ENCODE measurements at regions not wholly inside any gene's neighbourhood (a gene's known extent, or its start where the extent isn't known, plus 50 kb on each side); places are given as distances from the start of the nearest gene placed in this dataset.

DNA sequence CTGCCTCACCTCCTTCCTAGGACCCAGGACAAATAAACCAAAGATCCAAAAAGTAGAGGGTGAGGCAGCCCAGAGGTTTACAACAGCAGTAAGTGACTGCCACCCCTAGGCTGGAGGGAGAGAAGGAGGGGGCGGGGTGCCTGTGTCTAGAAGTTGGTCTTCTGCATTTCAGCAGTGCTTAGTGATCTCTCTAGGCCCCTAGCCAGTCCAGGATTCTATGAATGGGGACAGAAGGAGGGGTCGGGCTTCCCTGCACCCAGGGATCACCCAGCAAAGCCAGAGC is 62.8 kb upstream of the KDM7A start:
- Histone ChIP-seq H3K4me1 (ENCODE audit: control insufficient read depth, insufficient read depth, low read length) (no peaks in the 10 kb centered on the region), H3K9me3 (ENCODE audit: control insufficient read depth, insufficient read depth, low read length) (no peaks in the 10 kb centered on the region), H3K4me3 (ENCODE audit: low read depth, low read length) (no peak overlapping the region), H3K27me3 (ENCODE audit: control insufficient read depth, insufficient read depth, low read length) (no peaks in the 10 kb centered on the region), H3K36me3 (ENCODE audit: control insufficient read depth, insufficient read depth, low read length) (no peaks in the 10 kb centered on the region), H3K9ac (ENCODE audit: low read depth, low read length) (no peak overlapping the region), H3K27ac (ENCODE audit: low read depth, low read length) (no peak overlapping the region)

DNA sequence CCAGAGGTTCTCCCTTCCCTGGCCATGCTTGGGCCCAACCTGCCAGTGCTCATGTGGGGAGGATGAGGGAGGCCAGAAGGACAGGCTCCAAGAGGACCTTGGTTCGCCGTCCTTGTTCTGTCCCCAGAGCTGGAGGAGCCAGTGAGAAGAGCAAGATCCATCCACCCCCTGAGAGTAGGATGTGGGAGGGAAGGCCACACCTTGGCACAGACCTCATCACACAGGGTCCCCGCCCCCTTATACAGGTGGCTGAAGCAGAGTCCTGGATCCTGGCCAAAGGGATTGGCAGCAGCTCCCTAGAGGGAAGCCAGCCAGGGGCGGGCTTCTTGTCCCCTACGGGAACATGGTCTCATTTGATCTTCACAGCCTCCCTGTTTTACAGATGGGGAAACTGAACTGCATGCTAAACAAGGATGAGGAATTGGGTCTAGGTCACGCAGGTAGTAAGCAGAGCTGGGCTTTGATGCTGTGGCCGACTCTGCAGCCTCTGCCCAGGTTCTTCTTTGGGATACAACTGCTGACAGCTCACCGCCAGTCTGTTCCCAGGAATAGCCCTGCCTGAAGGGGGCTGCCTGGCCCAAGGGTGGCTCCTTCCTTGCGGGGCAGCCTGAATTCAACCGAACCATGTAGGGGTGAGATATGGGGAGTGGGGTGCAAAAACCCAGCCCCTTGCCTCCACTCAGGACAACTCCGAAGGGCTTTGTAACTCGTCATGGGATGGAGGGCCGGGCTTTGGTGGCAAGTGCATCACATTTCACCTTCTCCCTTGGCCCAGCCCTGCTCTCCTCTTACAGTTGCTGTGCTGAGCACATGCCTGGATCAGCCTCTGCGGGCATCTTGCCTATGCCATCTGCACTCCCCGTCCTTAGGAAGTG is 62.2 kb upstream of the KDM7A start:
- Histone ChIP-seq H3K9ac (ENCODE audit: low read depth, low read length) (no peak overlapping the region), H3K27me3 (ENCODE audit: control insufficient read depth, insufficient read depth, low read length) (no peaks in the 10 kb centered on the region), H3K36me3 (ENCODE audit: control insufficient read depth, insufficient read depth, low read length) (no peaks in the 10 kb centered on the region), H3K4me1 (ENCODE audit: control insufficient read depth, insufficient read depth, low read length) (no peaks in the 10 kb centered on the region), H3K4me3 (ENCODE audit: low read depth, low read length) (no peak overlapping the region), H3K27ac (ENCODE audit: low read depth, low read length) (no peak overlapping the region), H3K9me3 (ENCODE audit: control insufficient read depth, insufficient read depth, low read length) (no peaks in the 10 kb centered on the region)

DNA sequence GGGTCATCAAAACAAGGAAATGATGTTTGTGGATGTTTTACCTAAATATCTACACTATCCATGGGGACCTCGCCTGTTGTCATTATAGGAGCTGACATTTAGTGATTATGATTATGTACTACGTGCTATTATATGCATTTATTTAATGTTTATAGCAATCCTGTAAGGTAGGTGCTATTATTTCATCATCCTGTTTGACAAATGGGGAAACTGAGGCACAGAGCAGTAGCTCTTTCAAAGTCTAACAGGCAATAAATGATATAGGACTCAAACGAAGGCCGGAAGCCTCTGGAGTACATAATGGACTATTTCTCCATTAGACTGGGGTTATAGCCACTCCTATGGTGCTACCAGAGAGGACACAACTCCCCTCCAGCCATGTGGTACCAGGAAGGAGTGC is 60.6 kb upstream of the KDM7A start:
- peaks cover 2% of the 10 kb centered on the region; the same call in 1 of the 2 replicates for H3K27me3 ChIP-seq (ENCODE audit: control insufficient read depth, insufficient read depth, low read length)
- H3K36me3 ChIP-seq (ENCODE audit: control insufficient read depth, insufficient read depth, low read length), result no peaks in the 10 kb centered on the region
- no peak overlapping the region for H3K27ac ChIP-seq (ENCODE audit: low read depth, low read length)
- H3K9ac ChIP-seq (ENCODE audit: low read depth, low read length), result no peak overlapping the region
- no peaks in the 10 kb centered on the region for H3K9me3 ChIP-seq (ENCODE audit: control insufficient read depth, insufficient read depth, low read length)
- H3K4me3 ChIP-seq (ENCODE audit: low read depth, low read length), result no peak overlapping the region
- no peaks in the 10 kb centered on the region for H3K4me1 ChIP-seq (ENCODE audit: control insufficient read depth, insufficient read depth, low read length)

DNA sequence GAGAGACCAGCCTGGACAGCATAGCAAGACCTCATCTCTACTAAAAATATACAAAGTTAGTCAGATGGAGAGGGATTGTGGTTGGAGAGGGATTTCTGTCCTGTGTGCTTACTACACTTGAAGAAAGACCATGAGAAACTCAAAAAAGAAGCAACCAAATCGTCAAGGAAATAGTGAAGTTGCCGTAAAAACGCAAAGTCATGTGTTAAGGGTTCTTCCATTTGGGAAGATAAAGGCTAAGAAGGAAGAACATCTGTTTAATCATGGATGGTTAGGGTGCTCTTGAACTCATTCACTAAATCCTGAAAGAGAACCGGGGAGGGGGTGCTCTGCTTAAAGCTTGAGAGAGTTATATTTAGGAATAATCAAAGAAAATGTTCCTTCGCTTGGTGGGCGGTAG is 59.8 kb upstream of the KDM7A start:
- H3K9ac ChIP-seq (ENCODE audit: low read depth, low read length), result no peak overlapping the region
- H3K4me3 ChIP-seq (ENCODE audit: low read depth, low read length), result no peak overlapping the region
- no peak overlapping the region for H3K27ac ChIP-seq (ENCODE audit: low read depth, low read length)
- H3K9me3 ChIP-seq (ENCODE audit: control insufficient read depth, insufficient read depth, low read length), result no peaks in the 10 kb centered on the region
- peaks cover 7% of the 10 kb centered on the region for H3K27me3 ChIP-seq (ENCODE audit: control insufficient read depth, insufficient read depth, low read length)
- no peaks in the 10 kb centered on the region for H3K36me3 ChIP-seq (ENCODE audit: control insufficient read depth, insufficient read depth, low read length)
- peaks cover 6% of the 10 kb centered on the region for H3K4me1 ChIP-seq (ENCODE audit: control insufficient read depth, insufficient read depth, low read length)

DNA sequence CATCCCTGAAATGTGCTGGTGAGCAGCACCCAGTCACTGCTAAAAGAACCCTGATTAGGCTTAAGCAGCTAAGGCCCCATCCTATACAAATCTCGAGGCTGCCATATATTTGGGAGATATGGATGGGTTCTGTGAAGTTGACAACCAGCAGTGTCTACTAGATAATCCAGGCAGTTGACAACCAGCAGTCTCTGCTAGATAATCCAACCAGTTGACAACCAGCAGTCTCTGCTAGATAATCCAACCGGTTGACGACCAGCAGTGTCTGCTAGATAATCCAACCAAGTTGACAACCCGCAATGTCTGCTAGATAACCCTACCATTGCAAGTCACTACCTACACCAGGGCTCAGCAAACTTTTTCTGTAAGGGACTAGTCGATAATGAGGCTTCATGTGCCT is 58.3 kb upstream of the KDM7A start:
- H3K27me3 ChIP-seq (ENCODE audit: control insufficient read depth, insufficient read depth, low read length), result peaks cover 14% of the 10 kb centered on the region
- H3K9me3 ChIP-seq (ENCODE audit: control insufficient read depth, insufficient read depth, low read length), result no peaks in the 10 kb centered on the region
- H3K9ac ChIP-seq (ENCODE audit: low read depth, low read length), result no peak overlapping the region
- peaks cover 7% of the 10 kb centered on the region for H3K4me1 ChIP-seq (ENCODE audit: control insufficient read depth, insufficient read depth, low read length)
- no peak overlapping the region for H3K27ac ChIP-seq (ENCODE audit: low read depth, low read length)
- H3K36me3 ChIP-seq (ENCODE audit: control insufficient read depth, insufficient read depth, low read length), result no peaks in the 10 kb centered on the region
- no peak overlapping the region for H3K4me3 ChIP-seq (ENCODE audit: low read depth, low read length)

DNA sequence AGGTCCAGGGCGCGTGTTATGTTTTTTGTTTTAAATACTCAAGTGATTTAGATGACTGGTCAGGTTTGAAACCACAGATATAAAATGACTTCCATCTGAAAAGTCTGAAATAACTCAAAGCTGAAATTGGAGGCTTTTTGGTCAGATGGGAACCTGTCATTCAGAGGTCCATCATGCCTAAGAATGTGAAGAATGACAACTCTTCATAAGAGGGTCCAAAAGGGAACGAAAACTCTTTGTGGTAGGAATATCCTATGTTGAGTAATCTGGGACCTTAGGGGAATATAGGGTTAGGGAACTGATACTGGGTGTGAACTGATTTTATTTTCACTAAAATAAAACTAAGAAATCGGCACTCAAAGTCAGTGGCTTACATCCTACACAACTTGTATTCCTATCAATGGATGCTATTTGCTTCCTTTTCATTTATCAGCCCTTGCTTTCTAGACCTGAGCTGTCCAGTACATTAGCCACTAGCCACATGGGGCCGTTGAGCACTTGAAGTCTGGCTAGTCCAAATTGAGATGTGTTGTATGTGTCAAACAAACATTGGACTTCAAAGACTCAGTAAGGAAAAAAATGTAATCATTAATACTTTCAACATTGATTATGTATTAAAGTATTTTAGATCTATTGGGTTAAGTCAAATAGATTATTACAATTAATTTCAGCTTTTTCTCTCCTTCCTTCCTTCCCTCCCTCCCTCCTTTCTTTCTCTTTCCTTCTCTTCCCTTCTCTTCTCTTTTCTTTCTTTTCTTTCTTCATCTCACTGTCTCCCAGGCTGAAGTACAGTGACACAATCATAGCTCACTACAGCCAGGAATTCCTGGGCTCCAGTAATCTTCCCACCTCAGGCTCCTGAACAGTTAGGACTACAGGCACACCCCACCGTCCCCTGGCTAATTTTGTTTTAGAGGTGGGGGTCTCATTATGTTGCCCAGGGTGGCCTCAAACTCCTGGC is 56.5 kb upstream of the KDM7A start:
- H3K4me3 ChIP-seq (ENCODE audit: low read depth, low read length), result no peak overlapping the region
- H3K9me3 ChIP-seq (ENCODE audit: control insufficient read depth, insufficient read depth, low read length), result no peaks in the 10 kb centered on the region

DNA sequence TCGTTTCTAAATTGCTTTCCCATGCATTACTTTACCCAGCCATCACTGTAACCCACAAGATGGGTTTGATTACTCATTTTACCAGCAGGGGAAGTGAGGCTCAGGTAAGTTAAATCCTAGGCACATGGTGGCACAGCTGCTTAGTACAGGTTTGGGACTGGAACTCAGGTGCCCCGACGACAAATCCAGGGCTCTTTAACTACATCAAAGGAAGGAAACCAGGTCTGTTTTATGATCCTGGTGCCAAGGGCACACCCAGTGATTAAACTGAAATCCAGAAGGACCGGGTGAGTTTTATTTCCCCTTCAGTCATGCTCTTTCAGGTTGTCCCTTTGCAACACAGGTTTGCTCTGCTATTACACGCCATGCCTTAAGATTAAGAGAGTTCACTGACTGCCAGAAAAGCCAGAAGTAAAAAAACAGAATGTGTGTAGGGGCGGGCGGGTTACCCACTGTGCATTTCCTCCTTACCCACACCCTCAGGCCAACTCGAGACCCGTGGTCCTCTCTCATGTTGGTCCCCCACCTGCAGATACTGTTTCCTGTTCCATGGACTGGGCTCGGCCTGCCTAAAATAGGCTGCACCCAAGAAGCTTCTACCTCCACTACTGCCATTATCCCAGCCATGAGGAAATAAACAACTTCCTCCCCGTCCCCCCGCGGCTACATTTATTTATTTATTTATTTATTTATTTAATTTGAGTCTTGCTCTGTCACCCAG is 55.1 kb upstream of the KDM7A start:
- H3K36me3 ChIP-seq (ENCODE audit: control insufficient read depth, insufficient read depth, low read length), result no peaks in the 10 kb centered on the region
- peaks cover 24% of the 10 kb centered on the region for H3K27me3 ChIP-seq (ENCODE audit: control insufficient read depth, insufficient read depth, low read length)
- H3K4me3 ChIP-seq (ENCODE audit: low read depth, low read length), result peak overlapping the region; percentile 83
- H3K9me3 ChIP-seq (ENCODE audit: control insufficient read depth, insufficient read depth, low read length), result no peaks in the 10 kb centered on the region
- H3K4me1 ChIP-seq (ENCODE audit: control insufficient read depth, insufficient read depth, low read length), result peaks cover 13% of the 10 kb centered on the region
- peak overlapping the region; percentile 66 for H3K9ac ChIP-seq (ENCODE audit: low read depth, low read length)
- peak overlapping the region; percentile 29 for H3K27ac ChIP-seq (ENCODE audit: low read depth, low read length)

More for the DNA sequence above, 56.5 kb upstream of the KDM7A start:
- H3K27ac ChIP-seq (ENCODE audit: low read depth, low read length), result no peak overlapping the region
- H3K36me3 ChIP-seq (ENCODE audit: control insufficient read depth, insufficient read depth, low read length), result no peaks in the 10 kb centered on the region
- no peak overlapping the region for H3K9ac ChIP-seq (ENCODE audit: low read depth, low read length)
- H3K4me1 ChIP-seq (ENCODE audit: control insufficient read depth, insufficient read depth, low read length), result peaks cover 13% of the 10 kb centered on the region
- H3K27me3 ChIP-seq (ENCODE audit: control insufficient read depth, insufficient read depth, low read length), result peaks cover 24% of the 10 kb centered on the region

DNA sequence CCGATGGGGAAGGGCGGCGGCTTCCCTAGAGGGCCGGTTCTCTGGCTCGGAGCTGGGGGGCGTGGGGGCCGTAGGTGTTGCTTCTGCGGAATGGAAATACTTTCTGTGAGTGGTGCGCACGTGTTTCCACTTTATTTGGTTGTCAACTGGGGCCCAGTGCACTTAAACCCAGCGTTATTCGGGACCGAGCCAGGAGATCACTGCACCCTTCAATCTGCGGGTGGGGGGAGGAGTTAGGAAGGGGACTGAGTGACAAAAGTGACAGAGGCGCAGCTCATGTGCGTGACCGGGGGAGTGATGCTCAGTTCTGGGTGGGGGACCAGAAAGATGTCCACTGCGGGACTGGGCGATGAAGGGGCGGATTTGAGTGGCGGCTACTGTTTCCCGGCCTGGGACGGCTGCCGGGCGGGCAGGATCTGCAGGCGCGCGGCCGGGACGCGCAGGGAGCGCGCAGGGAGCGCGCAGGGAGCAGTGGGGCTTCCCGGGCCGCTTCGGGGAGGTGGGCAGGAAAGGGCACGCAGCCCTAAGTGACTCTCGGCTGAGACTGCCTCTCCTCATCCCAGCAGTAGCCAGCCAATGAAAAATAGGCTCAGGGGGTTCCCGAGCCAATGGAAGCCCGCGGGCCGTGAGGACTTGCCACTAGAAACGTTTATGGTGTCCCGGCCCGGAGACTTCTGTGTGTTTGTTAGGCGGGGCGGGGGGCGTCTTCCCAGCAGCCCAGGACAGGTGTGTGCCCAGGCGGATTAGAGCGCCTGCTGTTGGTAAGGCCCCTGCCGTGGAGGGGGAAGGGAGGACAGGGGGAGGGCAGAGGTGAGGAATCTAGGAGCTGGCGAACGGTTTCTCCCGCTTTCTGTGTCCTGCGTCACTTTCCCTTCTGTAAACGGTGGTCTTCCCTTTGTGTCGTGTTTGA is 54.3 kb upstream of the KDM7A start:
- Histone ChIP-seq H3K9ac (ENCODE audit: low read depth, low read length) (peak overlapping the region; percentile 66), H3K27ac (ENCODE audit: low read depth, low read length) (peak overlapping the region; percentile 29), H3K36me3 (ENCODE audit: control insufficient read depth, insufficient read depth, low read length) (no peaks in the 10 kb centered on the region), H3K27me3 (ENCODE audit: control insufficient read depth, insufficient read depth, low read length) (peaks cover 24% of the 10 kb centered on the region), H3K4me1 (ENCODE audit: control insufficient read depth, insufficient read depth, low read length) (peaks cover 13% of the 10 kb centered on the region), H3K4me3 (ENCODE audit: low read depth, low read length) (peak overlapping the region; percentile 83), H3K9me3 (ENCODE audit: control insufficient read depth, insufficient read depth, low read length) (no peaks in the 10 kb centered on the region)

DNA sequence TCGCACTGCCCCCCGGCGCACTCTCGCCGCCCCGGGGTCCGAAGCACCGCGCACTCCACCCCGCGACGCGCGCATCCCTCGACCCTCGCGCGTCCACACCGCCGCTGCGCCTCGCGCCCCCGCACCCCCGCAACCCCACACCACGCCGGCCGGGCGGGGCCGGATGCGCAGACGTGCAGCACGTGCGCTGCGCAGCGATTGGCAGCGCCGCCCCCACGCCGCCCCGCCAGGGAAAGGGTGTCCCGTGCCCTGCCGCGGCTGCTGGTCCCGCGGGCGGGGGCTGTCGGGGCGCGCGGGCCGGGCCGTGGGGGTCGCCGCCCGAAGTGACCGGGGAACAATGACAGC is 53.7 kb upstream of the KDM7A start:
- Histone ChIP-seq H3K9ac (ENCODE audit: low read depth, low read length) (no peak overlapping the region), H3K36me3 (ENCODE audit: control insufficient read depth, insufficient read depth, low read length) (no peaks in the 10 kb centered on the region), H3K4me1 (ENCODE audit: control insufficient read depth, insufficient read depth, low read length) (peaks cover 13% of the 10 kb centered on the region), H3K4me3 (ENCODE audit: low read depth, low read length) (peak overlapping the region; percentile 83), H3K9me3 (ENCODE audit: control insufficient read depth, insufficient read depth, low read length) (no peaks in the 10 kb centered on the region), H3K27ac (ENCODE audit: low read depth, low read length) (no peak overlapping the region), H3K27me3 (ENCODE audit: control insufficient read depth, insufficient read depth, low read length) (peaks cover 24% of the 10 kb centered on the region)

Measured in HUES48 (cell line).